H9 (cell line): ENCODE measurements at regions not wholly inside any gene's neighbourhood (a gene's known extent, or its start where the extent isn't known, plus 50 kb on each side); places are given as distances from the start of the nearest gene placed in this dataset.

Experiments used
- DNase-seq: peaks from one replicate; pipeline ENCODE4 v3.0.0-alpha.2; 2017
- H2AFZ ChIP-seq: one replicate; pipeline ENCODE4 v1.6.1; 2013; ENCODE audit warnings: mild to moderate bottlenecking, low read length, control low read depth, moderate library complexity
- H2AK5ac ChIP-seq: 2 replicates; pipeline ENCODE4 v1.6.1; 2013; ENCODE audit warnings: low read length, control low read depth, mixed read lengths; ENCODE audit not compliant: insufficient read length
- H2BK120ac ChIP-seq: one replicate; pipeline ENCODE4 v1.6.1; 2013; ENCODE audit warnings: low read depth, mild to moderate bottlenecking, low read length, control low read depth, inconsistent platforms; ENCODE audit not compliant: poor library complexity, severe bottlenecking
- H2BK12ac ChIP-seq: 2 replicates; pipeline ENCODE4 v1.6.1; 2013; ENCODE audit warnings: low read length, control low read depth, mixed read lengths, low read depth; ENCODE audit not compliant: insufficient read length
- H2BK15ac ChIP-seq: 2 replicates; pipeline ENCODE4 v1.6.1; 2013; ENCODE audit warnings: low read depth, low read length, control low read depth
- H2BK20ac ChIP-seq: one replicate; pipeline ENCODE4 v1.6.1; 2013; ENCODE audit warnings: low read depth, mild to moderate bottlenecking, low read length, control low read depth, inconsistent platforms; ENCODE audit not compliant: poor library complexity, severe bottlenecking
- H2BK5ac ChIP-seq: 2 replicates; pipeline ENCODE4 v1.6.1; 2013; ENCODE audit warnings: low read length, control low read depth, mixed read lengths; ENCODE audit not compliant: insufficient read length
- H3K14ac ChIP-seq: 2 replicates; pipeline ENCODE4 v1.6.1; 2013; ENCODE audit warnings: low read length, control low read depth; ENCODE audit not compliant: insufficient read depth
- H3K18ac ChIP-seq: 2 replicates; pipeline ENCODE4 v1.6.1; 2013; ENCODE audit warnings: low read depth, mild to moderate bottlenecking, mixed read lengths, low read length, control low read depth; ENCODE audit not compliant: insufficient read length
- H3K23ac ChIP-seq: 2 replicates; pipeline ENCODE4 v1.6.1; 2013; ENCODE audit warnings: low read length, control low read depth, mixed read lengths, low read depth; ENCODE audit not compliant: insufficient read length
- H3K23me2 ChIP-seq: 2 replicates; pipeline ENCODE4 v1.6.1; 2013; ENCODE audit warnings: low read depth, mild to moderate bottlenecking, mixed read lengths, low read length, control low read depth; ENCODE audit not compliant: insufficient read length, poor library complexity, severe bottlenecking
- H3K27ac ChIP-seq: 2 replicates; pipeline ENCODE4 v1.5.1; 2013; ENCODE audit warnings: low read length, control low read depth, mixed read lengths, low read depth; ENCODE audit not compliant: insufficient read length
- H3K27me3 ChIP-seq: 2 replicates; pipeline ENCODE4 v1.6.1; 2013; ENCODE audit warnings: low read length, control low read depth, inconsistent platforms; ENCODE audit not compliant: insufficient read depth
- H3K4ac ChIP-seq: 2 replicates; pipeline ENCODE4 v1.6.1; 2013; ENCODE audit warnings: low read depth, mild to moderate bottlenecking, control low read depth, inconsistent platforms, low read length, moderate library complexity
- H3K4me1 ChIP-seq: 2 replicates; pipeline ENCODE4 v1.6.1; 2013; ENCODE audit warnings: low read length, control low read depth, inconsistent platforms; ENCODE audit not compliant: insufficient read depth
- H3K4me2 ChIP-seq: 2 replicates; pipeline ENCODE4 v1.6.1; 2013; ENCODE audit warnings: low read length, control low read depth, mixed read lengths; ENCODE audit not compliant: insufficient read length, insufficient read depth
- H3K56ac ChIP-seq: 2 replicates; pipeline ENCODE4 v1.6.1; 2013; ENCODE audit warnings: low read depth, mild to moderate bottlenecking, mixed read lengths, low read length, control low read depth; ENCODE audit not compliant: insufficient read length
- H3K79me1 ChIP-seq: 2 replicates; pipeline ENCODE4 v1.6.1; 2013; ENCODE audit warnings: low read depth, mild to moderate bottlenecking, moderate library complexity, low read length, control low read depth, inconsistent platforms; ENCODE audit not compliant: insufficient read depth, poor library complexity, severe bottlenecking
- H3K79me2 ChIP-seq: 2 replicates; pipeline ENCODE4 v1.6.1; 2013; ENCODE audit warnings: low read length, control low read depth, inconsistent platforms; ENCODE audit not compliant: insufficient read depth
- H3K9ac ChIP-seq: 2 replicates; pipeline ENCODE4 v1.6.1; 2013; ENCODE audit warnings: low read length, control low read depth, mixed read lengths; ENCODE audit not compliant: insufficient read length; ENCODE audit errors: extremely low read depth
- H3K9me3 ChIP-seq: one replicate; pipeline ENCODE4 v1.6.1; 2013; ENCODE audit warnings: low read depth, low read length, inconsistent platforms; ENCODE audit not compliant: control insufficient read depth
- H3T11ph ChIP-seq: one replicate; pipeline ENCODE4 v1.6.1; 2013; ENCODE audit warnings: mild to moderate bottlenecking, low read length, control low read depth, inconsistent platforms
- H4K20me1 ChIP-seq: one replicate; pipeline ENCODE4 v1.6.1; 2013; ENCODE audit not compliant: control insufficient read depth, insufficient read length, insufficient read depth
- H4K5ac ChIP-seq: 2 replicates; pipeline ENCODE4 v1.6.1; 2013; ENCODE audit warnings: low read depth, mild to moderate bottlenecking, mixed read lengths, low read length, control low read depth; ENCODE audit not compliant: insufficient read length
- H4K8ac ChIP-seq: replicated peaks from 2 replicates; pipeline ENCODE4 v1.6.1; 2013; ENCODE audit warnings: low read length, control low read depth, mixed read lengths, low read depth; ENCODE audit not compliant: insufficient read length
- H4K91ac ChIP-seq: 2 replicates; pipeline ENCODE4 v1.6.1; 2013; ENCODE audit warnings: low read depth, mild to moderate bottlenecking, moderate library complexity, mixed read lengths, low read length, control low read depth; ENCODE audit not compliant: insufficient read length
- H3K27ac Mint-ChIP-seq, 3 experiments: 2 replicates in 2 of 3; 3 replicates in 1 of 3; pipeline ENCODE4 v1.8.0; 2020 to 2021; ENCODE audit warnings: mixed read lengths in 3 of 3, mild to moderate bottlenecking in 1 of 3, moderate library complexity in 1 of 3
- H3K27me3 Mint-ChIP-seq: 2 replicates; pipeline ENCODE4 v1.8.0; 2021; ENCODE audit warnings: low read depth, mild to moderate bottlenecking, moderate library complexity, mixed read lengths
- H3K36me3 Mint-ChIP-seq, 3 experiments: 2 replicates in 2 of 3; 3 replicates in 1 of 3; pipeline ENCODE4 v1.8.0; 2020 to 2021; ENCODE audit warnings: low read depth in 3 of 3, mixed read lengths in 3 of 3; ENCODE audit not compliant: insufficient read depth in 1 of 3
- H3K4me1 Mint-ChIP-seq, 2 experiments: 2 replicates each; pipeline ENCODE4 v1.8.0; 2020; ENCODE audit warnings: mixed read lengths in 2 of 2
- H3K4me3 Mint-ChIP-seq, 2 experiments: 2 replicates in 1 of 2; 3 replicates in 1 of 2; pipeline ENCODE4 v1.8.0; 2020 to 2021; ENCODE audit warnings: mild to moderate bottlenecking in 2 of 2, mixed read lengths in 2 of 2, moderate library complexity in 1 of 2
- H3K9me3 Mint-ChIP-seq, 2 experiments: 2 replicates in 1 of 2; 3 replicates in 1 of 2; pipeline ENCODE4 v1.8.0; 2020; ENCODE audit warnings: mild to moderate bottlenecking in 2 of 2, mixed read lengths in 2 of 2, moderate library complexity in 1 of 2
- CTCF ChIP-seq: fragments of 200-600 bp; sonication (generic); conservative IDR thresholded peaks from 3 replicates; pipeline ENCODE4 v1.8.0; 2021; ENCODE audit warnings: antibody characterized with exemption, mild to moderate bottlenecking
- WGBS: extraction: QIAGEN DNeasy Blood & Tissue Kit; methylation state at CpG from one replicate; pipeline ENCODE4 v1.1.7; 2013; ENCODE audit warnings: missing lambda C conversion rate, low lambda C conversion rate, mixed read lengths; ENCODE audit not compliant: insufficient read length; ENCODE audit errors: extremely low coverage; 5-methylcytosine and 5-hydroxymethylcytosine counted together

GRCh38 chr4:16448241-16448840, 222.1 kb upstream of the TAPT1 start:
- H3K79me2 ChIP-seq, result no peaks in the 10 kb centered on the region
- DNase-seq, result no peak
- H3K56ac ChIP-seq, result no peak overlapping the region
- no peaks in the 10 kb centered on the region for H3K79me1 ChIP-seq
- H3K4ac ChIP-seq, result no peak overlapping the region
- no peak overlapping the region for H4K91ac ChIP-seq
- no peak overlapping the region for H2AK5ac ChIP-seq
- H2BK5ac ChIP-seq, result no peak overlapping the region
- no peak overlapping the region for H3K9ac ChIP-seq
- no peaks in the 10 kb centered on the region for H4K20me1 ChIP-seq
- peaks cover 0 to 14% of the 10 kb centered on the region in 2 experiments; a peak in 1 of 5 replicates for H3K9me3 Mint-ChIP-seq
- no peak overlapping the region for H3K23ac ChIP-seq
- H3K9me3 ChIP-seq, result no peaks in the 10 kb centered on the region
- WGBS, result no CpG with 5 or more reads among the region's 9 CpGs
- TF ChIP-seq CTCF, result no peak
- H2BK12ac ChIP-seq, result no peak overlapping the region
- H3K4me1 Mint-ChIP-seq, result peaks cover 16 to 19% of the 10 kb centered on the region in 2 experiments
- H3K36me3 Mint-ChIP-seq, result no peaks in the 10 kb centered on the region
- H3K27me3 Mint-ChIP-seq, result peaks cover 97% of the 10 kb centered on the region
- no peak overlapping the region for H3K14ac ChIP-seq
- H3K27ac ChIP-seq, result no peak overlapping the region
- no peaks in the 10 kb centered on the region for H3K4me1 ChIP-seq
- no peak overlapping the region for H2BK20ac ChIP-seq
- H2BK120ac ChIP-seq, result no peak overlapping the region
- H4K8ac ChIP-seq, result no peak overlapping the region
- no peak overlapping the region for H2BK15ac ChIP-seq
- no peak overlapping the region for H4K5ac ChIP-seq
- H3K27ac Mint-ChIP-seq, result no peak overlapping the region
- no peak overlapping the region for H3K18ac ChIP-seq
- no peak overlapping the region for H2AFZ ChIP-seq
- no peak overlapping the region for H3T11ph ChIP-seq
- no peaks in the 10 kb centered on the region for H3K23me2 ChIP-seq
- H3K4me2 ChIP-seq, result no peak overlapping the region
- peaks cover 24% of the 10 kb centered on the region; the same call in 1 of the 2 replicates for H3K27me3 ChIP-seq
- H3K4me3 Mint-ChIP-seq, result no peak overlapping the region
